MCF 10A (cell line): ENCODE measurements at regions not wholly inside any gene's neighbourhood (a gene's known extent, or its start where the extent isn't known, plus 50 kb on each side); places are given as distances from the start of the nearest gene placed in this dataset.

ENCODE experiments used
- BruUV-seq: library from RNA; stranded (reverse); fragments of 400-500 nt; replicated peaks from 2 replicates; lab custom pipeline; 2021; lab: Mats Ljungman, UMichigan
- CTCF ChIA-PET: fragments of 300-600 bp; sonication (Branson Sonifier 250); formaldehyde crosslinking; extraction: SDS; loops from one replicate; lab custom pipeline; 2021; ENCODE audit warnings: antibody characterized with exemption, inconsistent platforms; lab: Yijun Ruan, JAX
- POLR2A ChIA-PET: fragments of 300-600, 350-650 bp; sonication (Branson Sonifier 250); formaldehyde crosslinking; extraction: SDS; loops from one replicate; lab custom pipeline; 2020; ENCODE audit warnings: antibody characterized with exemption, inconsistent platforms; lab: Yijun Ruan, JAX
- DNase-seq: peaks from one replicate; pipeline ENCODE4 v3.0.0-alpha.2; 2018; ENCODE audit not compliant: unreplicated experiment
- H3K27ac Mint-ChIP-seq: one replicate; pipeline ENCODE4 v1.8.0; 2022; ENCODE audit warnings: mild to moderate bottlenecking, low read depth, mixed read lengths; ENCODE audit not compliant: unreplicated experiment
- H3K27me3 Mint-ChIP-seq: one replicate; pipeline ENCODE4 v1.8.0; 2022; ENCODE audit warnings: mixed read lengths; ENCODE audit not compliant: insufficient read depth, unreplicated experiment
- H3K36me3 Mint-ChIP-seq: one replicate; pipeline ENCODE4 v1.8.0; 2022; ENCODE audit warnings: mild to moderate bottlenecking, moderate library complexity, mixed read lengths; ENCODE audit not compliant: insufficient read depth, unreplicated experiment
- H3K4me1 Mint-ChIP-seq: one replicate; pipeline ENCODE4 v1.8.0; 2022; ENCODE audit warnings: mixed read lengths; ENCODE audit not compliant: insufficient read depth, unreplicated experiment
- H3K4me3 Mint-ChIP-seq: one replicate; pipeline ENCODE4 v1.8.0; 2022; ENCODE audit warnings: mild to moderate bottlenecking, moderate library complexity, mixed read lengths; ENCODE audit not compliant: unreplicated experiment
- H3K9me3 Mint-ChIP-seq: one replicate; pipeline ENCODE4 v1.8.0; 2022; ENCODE audit warnings: mixed read lengths; ENCODE audit not compliant: unreplicated experiment
- intact Hi-C: fragments of 100-400 bp; cut with micrococcal nuclease; formaldehyde crosslinking; loops from 2 replicates; pipeline ENCODE4 v1.14.1; 2022
- TF ChIP-seq, protein P1 (sequence below): fragments of 200-600 bp; IDR thresholded peaks from one replicate; pipeline ENCODE4 v1.8.0; 2022; ENCODE audit warnings: antibody characterized with exemption, mild to moderate bottlenecking; ENCODE audit not compliant: unreplicated experiment

DNA sequence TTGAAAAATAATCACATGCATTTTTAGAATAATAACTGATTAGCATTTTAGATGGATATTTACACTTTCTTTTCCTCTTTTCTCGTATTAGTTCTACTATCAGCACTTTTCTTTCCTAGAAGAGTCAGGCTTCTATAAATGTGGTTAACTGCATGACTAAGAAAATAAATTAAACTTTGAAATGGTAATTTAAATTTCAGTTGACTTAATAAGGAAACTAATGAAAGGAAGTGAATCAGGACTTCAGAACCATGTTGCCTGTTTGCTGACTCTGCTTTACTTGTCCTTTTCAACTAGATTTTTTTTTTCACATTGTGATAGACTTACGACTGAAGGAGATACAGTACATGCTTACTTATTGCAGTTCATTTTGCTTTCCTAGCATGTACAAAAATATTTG lies 1258.2 kb upstream of the EYS start:
- intact Hi-C loops: no loop called here
- ChIA-PET POLR2A (no interaction called here), CTCF (interaction anchor here (0.6 kb wide), 1 partner anchor 532 kb away, joined by 4 read pairs; no protein-coding TSS in a partner anchor)
- Mint-ChIP-seq H3K9me3 (peaks cover 9% of the 10 kb centered on the region), H3K27me3 (no peaks in the 10 kb centered on the region), H3K4me3 (no peak overlapping the region), H3K27ac (no peak overlapping the region), H3K4me1 (peaks cover 6% of the 10 kb centered on the region), H3K36me3 (no peaks in the 10 kb centered on the region)
- no peak for DNase-seq
- TF ChIP-seq, protein P1, sequence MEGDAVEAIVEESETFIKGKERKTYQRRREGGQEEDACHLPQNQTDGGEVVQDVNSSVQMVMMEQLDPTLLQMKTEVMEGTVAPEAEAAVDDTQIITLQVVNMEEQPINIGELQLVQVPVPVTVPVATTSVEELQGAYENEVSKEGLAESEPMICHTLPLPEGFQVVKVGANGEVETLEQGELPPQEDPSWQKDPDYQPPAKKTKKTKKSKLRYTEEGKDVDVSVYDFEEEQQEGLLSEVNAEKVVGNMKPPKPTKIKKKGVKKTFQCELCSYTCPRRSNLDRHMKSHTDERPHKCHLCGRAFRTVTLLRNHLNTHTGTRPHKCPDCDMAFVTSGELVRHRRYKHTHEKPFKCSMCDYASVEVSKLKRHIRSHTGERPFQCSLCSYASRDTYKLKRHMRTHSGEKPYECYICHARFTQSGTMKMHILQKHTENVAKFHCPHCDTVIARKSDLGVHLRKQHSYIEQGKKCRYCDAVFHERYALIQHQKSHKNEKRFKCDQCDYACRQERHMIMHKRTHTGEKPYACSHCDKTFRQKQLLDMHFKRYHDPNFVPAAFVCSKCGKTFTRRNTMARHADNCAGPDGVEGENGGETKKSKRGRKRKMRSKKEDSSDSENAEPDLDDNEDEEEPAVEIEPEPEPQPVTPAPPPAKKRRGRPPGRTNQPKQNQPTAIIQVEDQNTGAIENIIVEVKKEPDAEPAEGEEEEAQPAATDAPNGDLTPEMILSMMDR: no peak
- no TSS peak for BruUV-seq

DNA sequence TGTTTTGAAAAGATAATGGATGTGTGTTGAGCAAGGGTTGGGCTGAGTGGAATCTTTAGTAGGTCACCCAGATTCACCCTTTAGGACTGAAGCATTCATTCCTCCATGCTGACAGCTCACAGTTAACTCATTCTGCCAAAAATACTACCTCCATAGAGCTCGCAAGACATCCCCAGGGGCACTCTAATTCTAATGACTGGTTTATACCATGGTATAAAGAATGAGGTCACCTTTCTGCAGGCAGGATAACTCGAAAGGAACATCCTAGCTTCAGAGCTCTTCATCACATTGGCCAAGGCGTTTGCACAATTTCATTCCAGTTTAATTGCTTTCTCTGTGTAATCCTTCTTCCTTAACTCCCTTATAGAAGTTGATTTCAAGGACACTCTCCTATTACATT lies 1257.2 kb upstream of the EYS start:
- H3K27me3 Mint-ChIP-seq: no peaks in the 10 kb centered on the region
- H3K4me1 Mint-ChIP-seq: peaks cover 6% of the 10 kb centered on the region
- no peak overlapping the region for H3K27ac Mint-ChIP-seq
- peaks cover 9% of the 10 kb centered on the region for H3K9me3 Mint-ChIP-seq
- intact Hi-C loops: no loop called here
- no peak for DNase-seq
- H3K4me3 Mint-ChIP-seq: no peak overlapping the region
- H3K36me3 Mint-ChIP-seq: no peaks in the 10 kb centered on the region
- CTCF ChIA-PET: interaction anchor here (0.6 kb wide), 1 partner anchor 22 kb away, joined by 3 read pairs; no protein-coding TSS in a partner anchor
- TF ChIP-seq, protein P1: no peak
- POLR2A ChIA-PET: no interaction called here
- no TSS peak for BruUV-seq

DNA sequence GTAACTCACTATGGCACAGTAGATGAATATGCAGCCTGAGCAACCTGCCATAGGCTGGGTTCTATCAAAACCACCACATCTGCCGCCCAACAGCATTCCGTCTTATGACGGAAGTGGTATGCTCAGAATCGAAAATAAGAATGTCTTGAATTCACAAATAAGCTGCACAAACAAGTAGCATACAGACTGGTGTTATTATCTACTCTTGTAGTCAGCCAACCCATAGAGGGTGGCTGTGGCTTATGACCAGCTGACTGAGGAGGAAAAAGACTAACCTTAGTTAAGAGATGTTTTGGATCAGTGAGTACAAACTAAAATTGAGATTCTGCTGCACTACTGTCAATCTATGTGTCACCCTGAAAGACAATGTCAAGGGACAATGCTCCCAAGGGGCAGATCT lies 1255.1 kb upstream of the EYS start:
- POLR2A ChIA-PET: no interaction called here
- no TSS peak for BruUV-seq
- H3K27ac Mint-ChIP-seq: no peak overlapping the region

DNA sequence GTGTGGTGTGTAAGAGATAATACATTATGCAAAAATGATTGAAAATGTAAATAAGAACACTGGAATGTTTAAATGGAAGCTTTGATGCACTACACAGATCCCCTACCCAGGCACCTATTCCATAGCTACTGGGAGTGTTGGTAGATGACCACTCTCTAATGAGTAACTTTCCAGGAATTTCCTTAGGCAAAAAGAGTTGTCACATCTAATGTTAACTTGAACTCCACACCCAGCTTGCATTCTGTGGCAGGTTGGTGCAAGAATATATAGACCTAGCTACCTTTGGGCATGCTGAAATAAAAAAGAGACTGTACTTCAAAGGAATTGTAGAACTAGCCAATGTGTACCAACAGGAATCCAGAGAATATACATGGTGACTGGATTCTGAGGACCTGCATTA lies 1254.2 kb upstream of the EYS start:
- no TSS peak for BruUV-seq
- intact Hi-C loops: no loop called here
- H3K36me3 Mint-ChIP-seq: no peaks in the 10 kb centered on the region
- H3K4me1 Mint-ChIP-seq: peaks cover 9% of the 10 kb centered on the region
- DNase-seq: no peak
- no peaks in the 10 kb centered on the region for H3K27me3 Mint-ChIP-seq
- ChIA-PET CTCF (no interaction called here), POLR2A (interaction anchor here (0.6 to 0.7 kb wide), 2 partner anchors 15 to 271 kb away, joined by 3 read pairs; no protein-coding TSS in a partner anchor)
- no peak overlapping the region for H3K4me3 Mint-ChIP-seq
- H3K27ac Mint-ChIP-seq: no peak overlapping the region
- H3K9me3 Mint-ChIP-seq: peaks cover 9% of the 10 kb centered on the region
- TF ChIP-seq, protein P1: no peak

More for the DNA sequence above, 1255.1 kb upstream of the EYS start:
- H3K4me1 Mint-ChIP-seq: peaks cover 6% of the 10 kb centered on the region
- H3K9me3 Mint-ChIP-seq: peaks cover 9% of the 10 kb centered on the region
- DNase-seq: no peak
- CTCF ChIA-PET: interaction anchor here (0.6 kb wide), 1 partner anchor 1629 kb away, joined by 3 read pairs; no protein-coding TSS in a partner anchor
- H3K36me3 Mint-ChIP-seq: no peaks in the 10 kb centered on the region
- intact Hi-C loops: no loop called here
- H3K27me3 Mint-ChIP-seq: no peaks in the 10 kb centered on the region
- no peak overlapping the region for H3K4me3 Mint-ChIP-seq
- TF ChIP-seq, protein P1: no peak
